ENCODE measurements at regions not wholly inside any gene's neighbourhood (a gene's known extent, or its start where the extent isn't known, plus 50 kb on each side); places are given as distances from the start of the nearest gene placed in this dataset.

DNA sequence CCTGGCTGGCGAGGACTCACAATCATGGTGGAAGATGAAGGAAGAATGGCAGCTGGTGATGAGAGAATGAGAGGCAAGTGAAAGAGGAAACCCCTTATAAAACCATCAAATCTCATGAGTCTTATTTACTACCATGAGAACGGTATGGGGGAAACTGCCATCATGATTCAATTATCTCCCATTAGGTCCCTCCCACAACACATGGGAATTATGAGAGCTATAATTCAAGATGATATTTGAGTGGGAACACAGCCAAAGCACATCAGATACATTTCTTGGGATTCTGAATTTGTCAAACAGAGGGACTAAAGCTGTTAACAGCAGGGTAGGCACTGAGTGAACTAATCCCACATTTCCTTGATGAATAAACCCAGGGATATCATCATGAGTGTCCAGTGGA is 116.2 kb upstream of the PLCB4 start:
- TF ChIP-seq POLR2A (IDR thresholded peaks at IDR 0.05; ENCODE audit: low read depth) (no peak), POLR2AphosphoS5 (IDR thresholded peaks at IDR 0.05) (no peak)

Measured in esophagus muscularis mucosa (tissue), 2 donors.